ENCODE measurements at regions not wholly inside any gene's neighbourhood (a gene's known extent, or its start where the extent isn't known, plus 50 kb on each side); places are given as distances from the start of the nearest gene placed in this dataset.

- POLR2A ChIA-PET (ENCODE audit: unreplicated experiment), result no interaction called here
Measured at GRCh38 chr10:44745920-44746319, 165.2 kb upstream of the TMEM72 start.

DNA sequence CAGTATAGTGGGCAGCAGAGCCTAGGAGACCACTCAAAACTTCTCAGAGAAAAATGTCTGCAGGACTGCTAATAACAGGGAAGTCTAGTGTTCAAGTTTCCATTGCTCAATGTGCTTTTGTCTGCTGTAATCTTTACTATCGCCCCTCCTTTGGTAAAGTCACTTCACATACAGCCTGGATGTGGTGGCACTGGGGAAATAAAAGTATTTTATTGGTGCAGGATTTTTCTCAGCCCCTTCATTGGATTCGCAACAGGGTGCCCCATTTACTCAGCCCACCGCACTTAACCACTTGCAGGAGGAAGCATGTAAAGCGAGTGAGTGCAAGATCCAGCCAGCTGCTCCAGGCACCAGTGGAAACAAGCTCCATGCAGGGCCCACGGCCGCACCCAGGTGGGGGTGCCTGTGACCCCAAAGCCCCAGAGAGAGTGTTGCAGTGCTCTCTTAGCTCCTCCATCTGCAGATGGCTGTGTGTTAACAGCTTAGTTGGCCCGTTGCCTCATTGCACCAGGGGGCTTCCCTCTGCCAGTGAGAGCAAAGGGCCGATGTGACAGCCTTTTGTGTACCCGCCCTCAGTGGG, 163.5 kb upstream of the TMEM72 start:
- H3K36me3 ChIP-seq (ENCODE audit: low read depth), result no peaks in the 10 kb centered on the region
- ChIA-PET CTCF (interaction anchor here (0.6 kb wide), 1 partner anchor 1184 kb away, joined by 3 read pairs; no protein-coding TSS in a partner anchor), POLR2A (ENCODE audit: unreplicated experiment) (no interaction called here)
- H3K27ac ChIP-seq, result no peak overlapping the region
- intact Hi-C loops (cut with micrococcal nuclease; ENCODE audit: unreplicated experiment), result no loop called here
- no peaks in the 10 kb centered on the region; the same call in 1 of the 2 replicates for H3K9me2 ChIP-seq (ENCODE audit: insufficient read depth)
- no peaks in the 10 kb centered on the region for H3K9me3 ChIP-seq (ENCODE audit: insufficient read depth, low read depth)
- H3K4me3 ChIP-seq, result no peak overlapping the region
- DNase-seq, result no peak
- no TSS peak for BruUV-seq (replicated peaks)
- no peak overlapping the region for H3K4me2 ChIP-seq
- H4K20me1 ChIP-seq (ENCODE audit: insufficient read depth), result no peaks in the 10 kb centered on the region; the same call in 1 of the 2 replicates
- no peaks in the 10 kb centered on the region for H3F3A ChIP-seq (ENCODE audit: insufficient read depth, low read depth)
- no peaks in the 10 kb centered on the region for H3K79me2 ChIP-seq (ENCODE audit: low read depth)
- TF ChIP-seq EZH2 (IDR thresholded peaks at IDR 0.05; ENCODE audit: low read depth), result no peak
- TF ChIP-seq, protein P1, sequence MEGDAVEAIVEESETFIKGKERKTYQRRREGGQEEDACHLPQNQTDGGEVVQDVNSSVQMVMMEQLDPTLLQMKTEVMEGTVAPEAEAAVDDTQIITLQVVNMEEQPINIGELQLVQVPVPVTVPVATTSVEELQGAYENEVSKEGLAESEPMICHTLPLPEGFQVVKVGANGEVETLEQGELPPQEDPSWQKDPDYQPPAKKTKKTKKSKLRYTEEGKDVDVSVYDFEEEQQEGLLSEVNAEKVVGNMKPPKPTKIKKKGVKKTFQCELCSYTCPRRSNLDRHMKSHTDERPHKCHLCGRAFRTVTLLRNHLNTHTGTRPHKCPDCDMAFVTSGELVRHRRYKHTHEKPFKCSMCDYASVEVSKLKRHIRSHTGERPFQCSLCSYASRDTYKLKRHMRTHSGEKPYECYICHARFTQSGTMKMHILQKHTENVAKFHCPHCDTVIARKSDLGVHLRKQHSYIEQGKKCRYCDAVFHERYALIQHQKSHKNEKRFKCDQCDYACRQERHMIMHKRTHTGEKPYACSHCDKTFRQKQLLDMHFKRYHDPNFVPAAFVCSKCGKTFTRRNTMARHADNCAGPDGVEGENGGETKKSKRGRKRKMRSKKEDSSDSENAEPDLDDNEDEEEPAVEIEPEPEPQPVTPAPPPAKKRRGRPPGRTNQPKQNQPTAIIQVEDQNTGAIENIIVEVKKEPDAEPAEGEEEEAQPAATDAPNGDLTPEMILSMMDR (conservative IDR thresholded peaks at IDR 0.05), result no peak
- no peaks in the 10 kb centered on the region for H3K4me1 ChIP-seq (replicated peaks; ENCODE audit: insufficient read depth)
- peaks cover 53% of the 10 kb centered on the region for H3K27me3 ChIP-seq (ENCODE audit: insufficient read depth, low read depth)
- no peak overlapping the region for H2AFZ ChIP-seq

More at GRCh38 chr10:44745920-44746319, 165.2 kb upstream of the TMEM72 start:
- no peak overlapping the region for H2AFZ ChIP-seq
- H4K20me1 ChIP-seq (ENCODE audit: insufficient read depth), result no peaks in the 10 kb centered on the region
- TF ChIP-seq, protein P1 (conservative IDR thresholded peaks at IDR 0.05), result no peak
- no peak for TF ChIP-seq EZH2 (IDR thresholded peaks at IDR 0.05; ENCODE audit: low read depth)
- H3F3A ChIP-seq (ENCODE audit: insufficient read depth, low read depth), result no peaks in the 10 kb centered on the region
- no peaks in the 10 kb centered on the region for H3K4me1 ChIP-seq (replicated peaks; ENCODE audit: insufficient read depth)
- H3K4me3 ChIP-seq, result no peak overlapping the region
- BruUV-seq (replicated peaks), result no TSS peak
- H3K9me3 ChIP-seq (ENCODE audit: insufficient read depth, low read depth), result no peaks in the 10 kb centered on the region
- no peaks in the 10 kb centered on the region for H3K79me2 ChIP-seq (ENCODE audit: low read depth)
- CTCF ChIA-PET, result no interaction called here
- no peak for DNase-seq
- H3K27ac ChIP-seq, result no peak overlapping the region
- peaks cover 53% of the 10 kb centered on the region for H3K27me3 ChIP-seq (ENCODE audit: insufficient read depth, low read depth)
- no peaks in the 10 kb centered on the region; the same call in 1 of the 2 replicates for H3K9me2 ChIP-seq (ENCODE audit: insufficient read depth)
- no peaks in the 10 kb centered on the region for H3K36me3 ChIP-seq (ENCODE audit: low read depth)
- intact Hi-C loops (cut with micrococcal nuclease; ENCODE audit: unreplicated experiment), result no loop called here
- H3K4me2 ChIP-seq, result no peak overlapping the region

- intact Hi-C loops (cut with micrococcal nuclease; ENCODE audit: unreplicated experiment), result no loop called here
- no TSS peak for BruUV-seq (replicated peaks)
- POLR2A ChIA-PET (ENCODE audit: unreplicated experiment), result no interaction called here
- no peaks in the 10 kb centered on the region for H3K9me2 ChIP-seq (ENCODE audit: insufficient read depth)
- H3K27ac ChIP-seq, result no peak overlapping the region
- TF ChIP-seq, protein P1 (conservative IDR thresholded peaks at IDR 0.05), result no peak
- no peak for TF ChIP-seq EZH2 (IDR thresholded peaks at IDR 0.05; ENCODE audit: low read depth)
- no peaks in the 10 kb centered on the region for H3K79me2 ChIP-seq (ENCODE audit: low read depth)
- no peaks in the 10 kb centered on the region; the same call in 1 of the 2 replicates for H4K20me1 ChIP-seq (ENCODE audit: insufficient read depth)
- CTCF ChIA-PET, result no interaction called here
- H3K4me1 ChIP-seq (replicated peaks; ENCODE audit: insufficient read depth), result no peaks in the 10 kb centered on the region
- peaks cover 51% of the 10 kb centered on the region for H3K27me3 ChIP-seq (ENCODE audit: insufficient read depth, low read depth)
- no peaks in the 10 kb centered on the region for H3K9me3 ChIP-seq (ENCODE audit: insufficient read depth, low read depth)
- no peak overlapping the region for H3K4me2 ChIP-seq
- H2AFZ ChIP-seq, result no peak overlapping the region
- H3K36me3 ChIP-seq (ENCODE audit: low read depth), result no peaks in the 10 kb centered on the region
- no peak for DNase-seq
- H3F3A ChIP-seq (ENCODE audit: insufficient read depth, low read depth), result no peaks in the 10 kb centered on the region
- H3K4me3 ChIP-seq, result no peak overlapping the region
Measured at GRCh38 chr10:44749151-44749550, 162.0 kb upstream of the TMEM72 start.

All from PC-9 (cell line).